ENCODE measurements at regions not wholly inside any gene's neighbourhood (a gene's known extent, or its start where the extent isn't known, plus 50 kb on each side); places are given as distances from the start of the nearest gene placed in this dataset.

DNA sequence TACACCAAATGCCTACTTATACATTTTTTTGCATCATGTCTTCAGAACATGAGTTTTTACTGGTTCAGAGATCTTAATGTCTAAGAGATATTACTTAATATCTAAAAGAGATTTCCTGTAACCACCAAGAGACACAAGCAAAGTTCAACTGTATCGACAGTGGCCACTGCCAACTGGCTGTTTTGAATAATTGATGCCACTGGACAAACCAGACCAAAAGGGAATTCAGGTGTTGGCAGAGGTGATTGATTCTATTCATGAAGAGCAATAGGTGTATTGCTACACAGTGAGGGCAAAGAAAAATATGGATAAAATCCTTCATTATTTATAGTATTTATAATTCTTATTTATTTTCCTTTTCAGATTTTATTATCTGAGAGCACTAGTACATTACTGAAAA, 58.5 kb upstream of the ANKRD17 start:
- CTCF ChIA-PET: no interaction called here
- ATAC-seq (no peak), DNase-seq (no peak)
- Mint-ChIP-seq H3K27me3 (no peaks in the 10 kb centered on the region), H3K4me3 (no peak overlapping the region), H3K4me1 (ENCODE audit: low read depth) (no peaks in the 10 kb centered on the region), H3K9me3 (peaks cover 11% of the 10 kb centered on the region), H3K36me3 (ENCODE audit: low read depth) (no peaks in the 10 kb centered on the region), H3K27ac (no peak overlapping the region)
- intact Hi-C loops (cut with micrococcal nuclease): no loop called here
- POLR2A ChIA-PET: no interaction called here
- TF ChIP-seq, protein P1, sequence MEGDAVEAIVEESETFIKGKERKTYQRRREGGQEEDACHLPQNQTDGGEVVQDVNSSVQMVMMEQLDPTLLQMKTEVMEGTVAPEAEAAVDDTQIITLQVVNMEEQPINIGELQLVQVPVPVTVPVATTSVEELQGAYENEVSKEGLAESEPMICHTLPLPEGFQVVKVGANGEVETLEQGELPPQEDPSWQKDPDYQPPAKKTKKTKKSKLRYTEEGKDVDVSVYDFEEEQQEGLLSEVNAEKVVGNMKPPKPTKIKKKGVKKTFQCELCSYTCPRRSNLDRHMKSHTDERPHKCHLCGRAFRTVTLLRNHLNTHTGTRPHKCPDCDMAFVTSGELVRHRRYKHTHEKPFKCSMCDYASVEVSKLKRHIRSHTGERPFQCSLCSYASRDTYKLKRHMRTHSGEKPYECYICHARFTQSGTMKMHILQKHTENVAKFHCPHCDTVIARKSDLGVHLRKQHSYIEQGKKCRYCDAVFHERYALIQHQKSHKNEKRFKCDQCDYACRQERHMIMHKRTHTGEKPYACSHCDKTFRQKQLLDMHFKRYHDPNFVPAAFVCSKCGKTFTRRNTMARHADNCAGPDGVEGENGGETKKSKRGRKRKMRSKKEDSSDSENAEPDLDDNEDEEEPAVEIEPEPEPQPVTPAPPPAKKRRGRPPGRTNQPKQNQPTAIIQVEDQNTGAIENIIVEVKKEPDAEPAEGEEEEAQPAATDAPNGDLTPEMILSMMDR (IDR thresholded peaks at IDR 0.05): no peak

DNA sequence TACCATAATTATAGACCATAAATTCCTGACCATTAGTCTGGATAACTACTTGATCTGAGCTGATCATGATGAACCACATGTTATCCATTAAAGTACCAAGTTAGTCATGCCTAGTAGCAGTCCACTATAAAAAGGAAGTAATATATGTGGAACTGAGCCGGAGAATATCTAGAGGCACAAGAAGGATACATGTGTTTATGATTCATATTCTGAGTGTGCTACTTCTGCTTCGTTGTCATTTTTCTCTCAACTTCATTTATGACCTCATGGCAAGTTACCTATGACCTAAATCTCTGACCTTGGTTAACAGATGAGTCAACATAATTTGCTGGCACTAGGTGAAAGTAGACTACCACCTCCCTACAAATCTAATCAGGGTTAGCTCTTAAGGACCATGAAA, 56.5 kb upstream of the ANKRD17 start:
- POLR2A ChIA-PET: no interaction called here
- Mint-ChIP-seq H3K27me3 (no peaks in the 10 kb centered on the region), H3K36me3 (ENCODE audit: low read depth) (no peaks in the 10 kb centered on the region), H3K4me1 (ENCODE audit: low read depth) (no peaks in the 10 kb centered on the region), H3K27ac (no peak overlapping the region), H3K9me3 (peaks cover 5% of the 10 kb centered on the region), H3K4me3 (no peak overlapping the region)
- CTCF ChIA-PET: interaction anchor here (0.6 kb wide), 1 partner anchor 80 kb away, joined by 3 read pairs; no protein-coding TSS in a partner anchor
- TF ChIP-seq, protein P1 (IDR thresholded peaks at IDR 0.05): no peak
- no peak for ATAC-seq
- intact Hi-C loops (cut with micrococcal nuclease): no loop called here
- no peak for DNase-seq

DNA sequence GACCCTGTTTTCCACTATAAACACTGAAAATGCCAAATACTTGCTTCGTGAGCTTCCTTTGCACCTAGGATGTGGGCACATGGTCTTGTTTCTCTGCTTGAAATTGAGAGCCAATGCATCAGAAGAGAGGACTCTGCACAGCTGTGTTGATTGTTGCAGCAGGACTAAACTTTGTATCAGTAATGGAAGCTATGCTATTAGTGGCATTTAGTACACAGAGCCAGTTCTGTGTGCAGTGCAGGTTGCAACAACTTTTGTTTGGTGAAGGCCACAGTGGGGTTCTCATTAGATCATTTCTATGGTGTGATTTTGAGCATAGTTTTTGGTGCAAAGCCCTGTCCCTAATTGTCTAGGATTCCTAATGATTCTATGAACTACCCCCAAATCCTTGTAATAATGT, 54.4 kb upstream of the ANKRD17 start:
- Mint-ChIP-seq H3K27ac (no peak overlapping the region), H3K9me3 (no peaks in the 10 kb centered on the region), H3K36me3 (ENCODE audit: low read depth) (no peaks in the 10 kb centered on the region), H3K27me3 (no peaks in the 10 kb centered on the region), H3K4me1 (ENCODE audit: low read depth) (no peaks in the 10 kb centered on the region), H3K4me3 (no peak overlapping the region)
- CTCF ChIA-PET: interaction anchor here (0.5 to 4.7 kb wide), 3 partner anchors 133 to 824 kb away, joined by 3 to 32 read pairs (median 7); no protein-coding TSS in a partner anchor
- no peak for DNase-seq
- intact Hi-C loops (cut with micrococcal nuclease): loop anchor here (5.0 kb wide), 1 partner anchor 134 kb away; no protein-coding TSS in a partner anchor
- TF ChIP-seq, protein P1 (IDR thresholded peaks at IDR 0.05): no peak
- ATAC-seq: no peak
- POLR2A ChIA-PET: interaction anchor here (0.6 kb wide), 1 partner anchor 843 kb away, joined by 3 read pairs; no protein-coding TSS in a partner anchor

DNA sequence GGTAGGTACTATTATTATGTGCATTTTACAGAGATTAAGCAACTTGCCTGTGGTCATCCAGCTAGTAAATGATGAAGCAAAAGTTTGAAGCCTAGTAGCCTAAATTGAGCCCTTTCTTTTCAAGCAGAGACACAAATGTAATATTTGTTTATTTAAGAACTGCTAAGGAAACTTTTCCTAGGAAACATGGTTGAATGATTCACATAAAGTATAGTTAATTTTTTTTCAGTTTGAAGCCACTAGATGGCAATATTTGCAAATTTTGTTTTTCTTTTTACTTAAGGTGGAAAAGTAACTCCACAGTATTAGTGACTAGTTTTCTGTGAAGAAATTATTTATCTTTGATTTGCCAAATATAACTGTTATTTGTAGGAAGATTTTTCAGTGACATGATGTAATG, 52.8 kb upstream of the ANKRD17 start:
- H3K27me3 Mint-ChIP-seq: no peaks in the 10 kb centered on the region
- CTCF ChIA-PET: interaction anchor here (1.0 to 4.7 kb wide), 4 partner anchors 13 to 823 kb away, joined by 3 to 32 read pairs (median 5); no protein-coding TSS in a partner anchor
- H3K9me3 Mint-ChIP-seq: no peaks in the 10 kb centered on the region
- no peaks in the 10 kb centered on the region for H3K36me3 Mint-ChIP-seq (ENCODE audit: low read depth)
- H3K4me3 Mint-ChIP-seq: no peak overlapping the region
- DNase-seq (no peak), ATAC-seq (no peak)
- H3K4me1 Mint-ChIP-seq (ENCODE audit: low read depth): no peaks in the 10 kb centered on the region
- POLR2A ChIA-PET: no interaction called here
- intact Hi-C loops (cut with micrococcal nuclease): loop anchor here (5.0 kb wide), 1 partner anchor 136 kb away; no protein-coding TSS in a partner anchor
- TF ChIP-seq, protein P1 (IDR thresholded peaks at IDR 0.05): peak; percentile 66
- H3K27ac Mint-ChIP-seq: no peak overlapping the region

DNA sequence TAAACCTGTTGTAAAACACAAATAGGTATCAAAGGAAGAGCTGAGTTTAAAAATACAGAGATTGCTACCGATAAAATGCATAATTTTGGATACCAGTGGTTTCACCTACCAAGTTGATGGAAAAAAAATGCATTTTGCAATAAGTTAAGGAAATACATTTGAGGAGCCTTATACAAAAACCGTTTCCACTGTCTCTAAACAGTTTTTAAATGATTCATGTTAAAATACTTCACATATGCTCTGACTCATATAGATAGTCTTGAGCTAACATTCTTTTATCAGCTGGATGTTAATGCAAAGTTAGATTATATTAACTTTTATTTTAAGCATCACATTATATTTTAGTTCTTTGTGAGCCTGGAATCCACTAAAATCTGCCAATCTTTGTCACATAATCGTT, 50.6 kb upstream of the ANKRD17 start:
- H3K27ac Mint-ChIP-seq: no peak overlapping the region
- ATAC-seq: no peak
- no peak overlapping the region for H3K4me3 Mint-ChIP-seq
- no peaks in the 10 kb centered on the region for H3K27me3 Mint-ChIP-seq
- no peak for DNase-seq
- no peaks in the 10 kb centered on the region for H3K36me3 Mint-ChIP-seq (ENCODE audit: low read depth)
- intact Hi-C loops (cut with micrococcal nuclease): no loop called here
- CTCF ChIA-PET: interaction anchor here (0.7 to 4.7 kb wide), 6 partner anchors 9 to 137 kb away, joined by 3 to 32 read pairs (median 3); no protein-coding TSS in a partner anchor
- no peaks in the 10 kb centered on the region for H3K9me3 Mint-ChIP-seq
- TF ChIP-seq, protein P1 (IDR thresholded peaks at IDR 0.05): no peak
- POLR2A ChIA-PET: interaction anchor here (0.6 to 1.1 kb wide), 2 partner anchors 51 to 301 kb away, joined by 3 read pairs; no protein-coding TSS in a partner anchor
- H3K4me1 Mint-ChIP-seq (ENCODE audit: low read depth): no peaks in the 10 kb centered on the region
